ENCODE measurements at regions not wholly inside any gene's neighbourhood (a gene's known extent, or its start where the extent isn't known, plus 50 kb on each side); places are given as distances from the start of the nearest gene placed in this dataset.

DNA sequence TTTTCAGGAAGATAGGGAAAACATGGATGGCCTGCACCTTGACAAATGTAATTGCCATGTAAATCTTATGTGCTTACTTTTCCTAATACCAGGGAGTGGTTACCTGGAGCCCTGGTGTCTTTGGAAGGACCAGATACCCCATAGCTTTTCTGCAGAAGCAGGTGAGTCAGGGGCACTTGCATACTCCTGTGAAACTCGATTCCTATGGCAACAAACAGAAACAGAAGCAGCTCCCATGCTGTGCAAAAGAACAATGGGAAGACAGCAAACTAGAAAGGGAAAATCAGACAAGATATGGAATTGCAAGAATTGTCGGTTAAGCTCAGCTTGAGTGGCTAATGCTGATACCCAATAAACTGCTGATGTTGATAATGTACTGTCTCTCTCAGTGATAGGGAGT is 117.4 kb upstream of the AFF2 start:
- DNase-seq = no peak
- intact Hi-C loops (cut with DNase I, micrococcal nuclease) = no loop called here
- no peaks in the 10 kb centered on the region for H3K9me3 Mint-ChIP-seq
- no peaks in the 10 kb centered on the region for H3K36me3 ChIP-seq (ENCODE audit: insufficient read depth, low read length)
- H3K4me1 Mint-ChIP-seq (ENCODE audit: low read depth) = peaks cover 32% of the 10 kb centered on the region
- H3K27me3 ChIP-seq (ENCODE audit: control insufficient read depth in 1 of 2, insufficient read depth in 2 of 2, low read length in 2 of 2) = no peaks in the 10 kb centered on the region
- ATAC-seq (ENCODE audit: poor library complexity) = no peak
- H3K4me1 ChIP-seq (ENCODE audit: insufficient read depth, low read length) = peaks cover 21% of the 10 kb centered on the region
- H3K4me3 Mint-ChIP-seq = no peak overlapping the region
- no peaks in the 10 kb centered on the region for H3K36me3 Mint-ChIP-seq (ENCODE audit: low read depth)
- no peak overlapping the region for H3K27ac ChIP-seq (ENCODE audit: low read depth in 1 of 2, low read length in 2 of 2)
- no peaks in the 10 kb centered on the region for H3K9me3 ChIP-seq (ENCODE audit: control insufficient read depth in 1 of 2, insufficient read depth in 1 of 2, low read length in 2 of 2)
- peak overlapping the region; percentile 92 for H3K27ac Mint-ChIP-seq
- TF ChIP-seq, protein P1, sequence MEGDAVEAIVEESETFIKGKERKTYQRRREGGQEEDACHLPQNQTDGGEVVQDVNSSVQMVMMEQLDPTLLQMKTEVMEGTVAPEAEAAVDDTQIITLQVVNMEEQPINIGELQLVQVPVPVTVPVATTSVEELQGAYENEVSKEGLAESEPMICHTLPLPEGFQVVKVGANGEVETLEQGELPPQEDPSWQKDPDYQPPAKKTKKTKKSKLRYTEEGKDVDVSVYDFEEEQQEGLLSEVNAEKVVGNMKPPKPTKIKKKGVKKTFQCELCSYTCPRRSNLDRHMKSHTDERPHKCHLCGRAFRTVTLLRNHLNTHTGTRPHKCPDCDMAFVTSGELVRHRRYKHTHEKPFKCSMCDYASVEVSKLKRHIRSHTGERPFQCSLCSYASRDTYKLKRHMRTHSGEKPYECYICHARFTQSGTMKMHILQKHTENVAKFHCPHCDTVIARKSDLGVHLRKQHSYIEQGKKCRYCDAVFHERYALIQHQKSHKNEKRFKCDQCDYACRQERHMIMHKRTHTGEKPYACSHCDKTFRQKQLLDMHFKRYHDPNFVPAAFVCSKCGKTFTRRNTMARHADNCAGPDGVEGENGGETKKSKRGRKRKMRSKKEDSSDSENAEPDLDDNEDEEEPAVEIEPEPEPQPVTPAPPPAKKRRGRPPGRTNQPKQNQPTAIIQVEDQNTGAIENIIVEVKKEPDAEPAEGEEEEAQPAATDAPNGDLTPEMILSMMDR (IDR thresholded peaks at IDR 0.05) = no peak
- H3K4me3 ChIP-seq (ENCODE audit: low read length) = no peak overlapping the region
- ChIA-PET POLR2A (no interaction called here), CTCF (no interaction called here)
- no peaks in the 10 kb centered on the region for H3K27me3 Mint-ChIP-seq

DNA sequence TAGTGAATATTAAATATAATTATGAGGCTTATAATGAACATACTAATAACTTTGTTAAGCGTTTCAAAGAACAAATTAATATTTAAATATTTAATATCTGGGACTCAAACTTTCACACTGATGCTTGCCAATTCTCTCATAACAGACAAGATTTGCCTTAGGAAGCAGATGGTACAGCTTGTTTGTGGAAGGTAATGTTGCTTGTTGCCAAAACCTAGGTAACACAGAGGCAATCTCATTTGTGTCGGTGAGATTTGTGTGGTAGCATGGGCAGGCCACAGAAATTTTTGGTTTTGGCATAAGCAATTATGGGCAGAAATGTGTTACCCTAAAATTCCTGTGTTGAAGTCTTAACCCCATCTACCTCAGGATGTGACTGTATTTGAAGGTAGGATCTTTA is 114.9 kb upstream of the AFF2 start:
- Mint-ChIP-seq H3K27me3 (no peaks in the 10 kb centered on the region), H3K27ac (no peak overlapping the region), H3K4me3 (no peak overlapping the region), H3K9me3 (no peaks in the 10 kb centered on the region), H3K36me3 (ENCODE audit: low read depth) (no peaks in the 10 kb centered on the region), H3K4me1 (ENCODE audit: low read depth) (peaks cover 22% of the 10 kb centered on the region)
- no peak overlapping the region for H3K27ac ChIP-seq (ENCODE audit: low read depth in 1 of 2, low read length in 2 of 2)
- no peak for DNase-seq
- H3K4me3 ChIP-seq (ENCODE audit: low read length) = no peak overlapping the region
- no peaks in the 10 kb centered on the region for H3K27me3 ChIP-seq (ENCODE audit: control insufficient read depth in 1 of 2, insufficient read depth in 2 of 2, low read length in 2 of 2)
- TF ChIP-seq, protein P1 (IDR thresholded peaks at IDR 0.05) = no peak
- CTCF ChIA-PET = no interaction called here
- POLR2A ChIA-PET = no interaction called here
- H3K36me3 ChIP-seq (ENCODE audit: insufficient read depth, low read length) = no peaks in the 10 kb centered on the region
- H3K9me3 ChIP-seq (ENCODE audit: control insufficient read depth in 1 of 2, insufficient read depth in 1 of 2, low read length in 2 of 2) = no peaks in the 10 kb centered on the region
- ATAC-seq (ENCODE audit: poor library complexity) = no peak
- peaks cover 14% of the 10 kb centered on the region for H3K4me1 ChIP-seq (ENCODE audit: insufficient read depth, low read length)
- intact Hi-C loops (cut with DNase I, micrococcal nuclease) = no loop called here

DNA sequence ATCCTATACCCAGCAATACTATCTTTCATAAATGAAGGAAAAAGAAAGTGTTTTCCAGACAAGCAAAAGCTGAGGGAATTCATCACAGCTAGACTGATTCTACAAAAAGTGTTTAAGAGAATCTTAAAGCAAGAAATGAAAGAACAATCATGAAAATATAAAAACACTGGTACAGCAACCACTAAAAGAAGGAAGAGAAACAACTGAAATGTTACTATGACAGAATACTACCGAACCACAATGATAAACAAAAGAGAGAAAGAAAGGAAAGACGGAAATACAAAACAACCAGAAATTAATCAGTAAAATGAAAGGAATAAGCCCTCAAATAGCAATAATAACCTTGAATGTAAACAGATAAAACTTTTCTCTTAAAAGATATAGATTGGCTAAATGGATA is 110.8 kb upstream of the AFF2 start:
- ChIA-PET POLR2A (no interaction called here), CTCF (interaction anchor here (0.6 kb wide), 1 partner anchor 315 kb away, joined by 3 read pairs; no protein-coding TSS in a partner anchor)
- Histone ChIP-seq H3K27ac (ENCODE audit: low read depth in 1 of 2, low read length in 2 of 2) (no peak overlapping the region), H3K9me3 (ENCODE audit: control insufficient read depth in 1 of 2, insufficient read depth in 1 of 2, low read length in 2 of 2) (no peaks in the 10 kb centered on the region), H3K4me1 (ENCODE audit: insufficient read depth, low read length) (no peaks in the 10 kb centered on the region), H3K4me3 (ENCODE audit: low read length) (no peak overlapping the region), H3K27me3 (ENCODE audit: control insufficient read depth in 1 of 2, insufficient read depth in 2 of 2, low read length in 2 of 2) (no peaks in the 10 kb centered on the region), H3K36me3 (ENCODE audit: insufficient read depth, low read length) (no peaks in the 10 kb centered on the region)
- Mint-ChIP-seq H3K27me3 (no peaks in the 10 kb centered on the region), H3K36me3 (ENCODE audit: low read depth) (no peaks in the 10 kb centered on the region), H3K27ac (no peak overlapping the region), H3K9me3 (no peaks in the 10 kb centered on the region), H3K4me1 (ENCODE audit: low read depth) (no peaks in the 10 kb centered on the region), H3K4me3 (no peak overlapping the region)
- DNase-seq = no peak
- intact Hi-C loops (cut with DNase I, micrococcal nuclease) = no loop called here
- TF ChIP-seq, protein P1 (IDR thresholded peaks at IDR 0.05) = no peak
- ATAC-seq (ENCODE audit: poor library complexity) = no peak
